ENCODE measurements at regions not wholly inside any gene's neighbourhood (a gene's known extent, or its start where the extent isn't known, plus 50 kb on each side); places are given as distances from the start of the nearest gene placed in this dataset.
"Not testable (repeated sequence)": the region's sequence is repeated elsewhere in the genome, so short reads cannot be mapped to it uniquely, and the experiment has no call there.

GRCh38 chr3:98690876-98691275, 72.3 kb upstream of the ST3GAL6 start:
- DNase-seq (ENCODE audit: low spot score) = no peak
- Histone ChIP-seq H3K27ac (no peak overlapping the region), H3K4me3 (no peak overlapping the region)
- TF ChIP-seq CTCF (IDR thresholded peaks at IDR 0.05) = no peak

DNA sequence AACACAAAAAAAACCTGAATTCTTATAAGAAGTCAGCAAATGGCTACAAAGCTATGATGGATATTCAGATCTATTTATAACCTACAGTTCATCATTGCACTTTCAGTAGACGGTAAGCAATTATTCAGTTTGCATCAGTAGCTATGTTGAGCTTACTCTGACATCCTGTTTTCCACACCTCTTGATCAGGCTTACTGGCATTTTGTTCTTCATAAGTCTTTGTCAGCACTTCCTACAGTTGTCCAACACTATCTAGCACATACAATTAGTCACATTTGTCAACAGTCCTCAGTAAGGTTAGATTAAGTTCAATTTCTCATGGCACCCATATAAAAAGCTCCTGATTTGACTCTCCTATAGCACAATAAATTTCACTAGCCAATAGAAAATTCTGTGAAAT, 71.2 kb upstream of the ST3GAL6 start:
- no peak overlapping the region for H3K4me3 ChIP-seq
- DNase-seq (ENCODE audit: low spot score) = no peak
- no peak overlapping the region for H3K27ac ChIP-seq
- no peak for TF ChIP-seq CTCF (IDR thresholded peaks at IDR 0.05)

GRCh38 chr3:98692787-98693473, 70.2 kb upstream of the ST3GAL6 start:
- H3K27ac ChIP-seq = no peak overlapping the region
- no peak overlapping the region for H3K4me3 ChIP-seq
- no peak for DNase-seq (ENCODE audit: low spot score)
- no peak for TF ChIP-seq CTCF (IDR thresholded peaks at IDR 0.05)

DNA sequence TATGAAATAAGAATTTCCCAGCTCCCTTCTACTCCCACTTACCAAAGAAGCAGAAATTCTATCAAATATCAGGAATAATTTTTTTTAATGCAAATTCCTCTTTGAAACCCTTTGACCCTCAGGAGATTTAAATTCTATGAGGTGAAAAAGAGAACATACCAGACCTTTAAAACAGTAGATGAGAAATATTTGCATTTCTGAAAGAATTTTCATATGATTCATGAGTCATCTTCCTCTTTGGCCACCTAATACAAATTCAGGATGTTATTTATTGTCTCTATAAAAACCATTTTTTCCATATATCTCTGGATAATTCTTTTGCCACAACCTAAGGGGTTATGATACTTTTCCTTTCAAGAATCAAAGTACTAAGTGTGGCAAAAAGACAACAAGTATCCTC, 67.3 kb upstream of the ST3GAL6 start:
- H3K27ac ChIP-seq = no peak overlapping the region
- DNase-seq (ENCODE audit: low spot score) = no peak
- TF ChIP-seq CTCF (IDR thresholded peaks at IDR 0.05) = no peak
- no peak overlapping the region for H3K4me3 ChIP-seq

DNA sequence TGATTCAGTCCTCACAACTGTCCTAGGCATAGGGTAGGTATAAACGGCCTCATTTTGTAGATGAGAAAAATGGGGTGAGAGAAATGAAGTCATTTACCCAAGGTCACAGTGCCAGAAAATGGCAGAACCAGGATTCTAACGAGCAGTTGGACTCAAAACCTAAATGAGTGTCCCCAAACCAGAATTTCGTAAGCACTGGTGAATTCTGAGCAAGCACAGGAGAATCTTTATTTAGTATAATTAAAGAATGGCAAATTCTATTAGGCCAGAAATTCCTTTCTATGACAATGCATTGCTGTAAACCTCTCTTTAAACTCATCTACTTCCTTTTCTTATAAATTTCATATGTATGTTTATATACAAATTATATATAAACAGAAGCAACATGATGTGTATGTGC, 66.8 kb upstream of the ST3GAL6 start:
- not testable (repeated sequence) for H3K4me3 ChIP-seq; DNase-seq (ENCODE audit: low spot score); H3K27ac ChIP-seq

DNA sequence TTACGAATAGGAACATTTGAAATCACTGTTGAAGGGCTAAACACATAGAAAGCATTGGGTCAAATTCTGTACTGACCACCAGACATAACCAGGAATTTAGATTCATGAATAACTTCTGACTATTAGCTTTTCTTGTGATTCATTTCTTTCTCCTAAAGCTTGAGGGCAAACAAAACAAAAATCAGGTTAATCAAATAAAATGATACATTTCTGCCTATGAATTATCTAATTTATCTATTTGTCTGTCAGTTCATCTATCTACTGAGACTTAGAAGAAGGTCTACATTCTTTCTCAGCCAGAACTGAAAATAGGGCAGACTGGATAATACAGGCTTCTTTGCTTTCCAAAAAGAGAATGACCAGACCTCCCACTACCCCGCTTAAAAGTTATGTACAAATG, 65.9 kb upstream of the ST3GAL6 start:
- Histone ChIP-seq H3K4me3 (no peak overlapping the region), H3K27ac (no peak overlapping the region)
- no peak for TF ChIP-seq CTCF (IDR thresholded peaks at IDR 0.05)
- no peak for DNase-seq (ENCODE audit: low spot score)

DNA sequence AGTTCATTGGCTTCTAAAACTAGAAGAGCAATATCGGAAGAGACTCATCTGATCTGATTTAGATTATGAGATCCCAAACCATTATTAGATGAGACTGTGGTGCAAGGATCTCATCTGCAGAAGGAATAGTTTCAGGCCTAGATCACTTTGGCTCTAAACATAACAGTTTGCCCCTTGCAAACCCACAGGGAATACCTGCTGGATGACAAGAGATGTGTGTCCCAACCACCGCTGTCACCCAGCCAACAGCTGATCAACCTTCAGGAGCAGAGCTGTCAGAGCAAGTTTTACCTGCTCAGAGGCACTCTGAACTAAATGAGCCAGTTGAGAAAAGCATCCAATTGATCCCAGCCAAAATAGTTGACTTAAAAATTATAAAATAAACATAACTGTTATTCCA, 64.0 kb upstream of the ST3GAL6 start:
- Histone ChIP-seq H3K4me3 (no peak overlapping the region), H3K27ac (no peak overlapping the region)
- DNase-seq (ENCODE audit: low spot score) = no peak
- TF ChIP-seq CTCF (IDR thresholded peaks at IDR 0.05) = no peak
